ENCODE measurements at regions not wholly inside any gene's neighbourhood (a gene's known extent, or its start where the extent isn't known, plus 50 kb on each side); places are given as distances from the start of the nearest gene placed in this dataset.

DNA sequence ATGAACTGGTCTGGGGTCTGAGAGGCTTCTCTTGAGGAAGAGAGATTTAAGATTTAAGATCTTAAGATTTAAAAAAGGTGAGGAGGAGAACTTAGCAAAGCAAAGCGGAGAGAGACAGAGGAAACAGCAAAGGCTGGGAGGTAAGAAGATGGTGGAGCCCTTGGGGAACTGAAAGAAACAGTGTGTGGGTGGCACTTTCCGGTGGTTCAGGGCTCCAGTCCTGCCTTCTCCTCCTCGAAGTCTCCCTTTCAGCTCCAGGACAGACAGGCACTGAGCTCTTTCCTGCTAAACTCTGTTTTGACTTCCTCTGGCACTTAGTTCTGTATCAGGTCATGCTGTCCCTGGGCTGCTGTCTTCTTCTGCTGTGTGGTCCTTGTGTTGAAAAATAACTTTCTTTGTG, 298.7 kb upstream of the SRRM4 start:
- TF ChIP-seq, protein P1, sequence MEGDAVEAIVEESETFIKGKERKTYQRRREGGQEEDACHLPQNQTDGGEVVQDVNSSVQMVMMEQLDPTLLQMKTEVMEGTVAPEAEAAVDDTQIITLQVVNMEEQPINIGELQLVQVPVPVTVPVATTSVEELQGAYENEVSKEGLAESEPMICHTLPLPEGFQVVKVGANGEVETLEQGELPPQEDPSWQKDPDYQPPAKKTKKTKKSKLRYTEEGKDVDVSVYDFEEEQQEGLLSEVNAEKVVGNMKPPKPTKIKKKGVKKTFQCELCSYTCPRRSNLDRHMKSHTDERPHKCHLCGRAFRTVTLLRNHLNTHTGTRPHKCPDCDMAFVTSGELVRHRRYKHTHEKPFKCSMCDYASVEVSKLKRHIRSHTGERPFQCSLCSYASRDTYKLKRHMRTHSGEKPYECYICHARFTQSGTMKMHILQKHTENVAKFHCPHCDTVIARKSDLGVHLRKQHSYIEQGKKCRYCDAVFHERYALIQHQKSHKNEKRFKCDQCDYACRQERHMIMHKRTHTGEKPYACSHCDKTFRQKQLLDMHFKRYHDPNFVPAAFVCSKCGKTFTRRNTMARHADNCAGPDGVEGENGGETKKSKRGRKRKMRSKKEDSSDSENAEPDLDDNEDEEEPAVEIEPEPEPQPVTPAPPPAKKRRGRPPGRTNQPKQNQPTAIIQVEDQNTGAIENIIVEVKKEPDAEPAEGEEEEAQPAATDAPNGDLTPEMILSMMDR (conservative IDR thresholded peaks at IDR 0.05; ENCODE audit: low read length) = no peak
- TF ChIP-seq EZH2phosphoT487 (IDR thresholded peaks at IDR 0.05; ENCODE audit: borderline replicate concordance) = no peak
